ENCODE measurements at regions not wholly inside any gene's neighbourhood (a gene's known extent, or its start where the extent isn't known, plus 50 kb on each side); places are given as distances from the start of the nearest gene placed in this dataset.
A peak's percentile ranks its signal among the peaks of the same experiment; 100 is the strongest.

DNA sequence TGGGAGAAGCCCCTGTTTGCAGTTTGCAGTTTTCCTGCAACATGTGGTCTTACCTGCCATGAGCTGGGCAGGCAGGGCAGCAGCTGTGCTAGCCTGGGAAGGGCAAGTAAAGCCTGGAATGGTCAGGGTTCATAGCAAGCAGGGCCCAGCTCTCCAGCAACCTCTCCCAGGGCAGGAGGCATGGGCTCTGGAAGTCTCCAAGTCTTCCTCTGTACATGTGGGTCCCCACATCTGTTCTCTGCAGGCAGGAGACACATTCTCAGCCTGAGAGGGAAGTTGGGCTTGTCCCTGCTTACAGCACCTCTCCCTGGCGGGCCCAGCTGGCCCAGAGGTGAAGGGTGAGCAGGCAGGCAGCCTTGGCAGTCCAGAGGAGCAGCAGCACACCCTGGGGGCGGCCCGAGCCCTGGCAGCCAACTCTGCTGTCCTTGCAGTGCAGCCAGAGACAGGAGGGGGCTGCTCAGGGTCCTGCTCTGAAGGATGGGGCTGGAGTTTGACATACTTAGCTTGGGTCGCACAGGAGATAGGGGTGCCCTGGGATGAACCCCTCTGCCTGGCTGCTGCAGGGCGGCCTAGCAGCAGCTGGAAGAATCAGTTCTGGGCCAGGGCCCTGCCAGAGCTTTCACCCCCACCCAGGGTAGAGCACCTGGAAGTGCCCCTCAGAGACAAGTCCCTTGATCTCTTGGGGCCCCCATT is 176.0 kb downstream of the MRPL14 start:
- TF ChIP-seq POLR2A (IDR thresholded peaks at IDR 0.05) (no peak), CTCF (IDR thresholded peaks at IDR 0.05) (peak in 1 of 4 experiments; percentile 27), POLR2AphosphoS5 (IDR thresholded peaks at IDR 0.05) (no peak)

Data from prostate gland (tissue), 2 donors.